Superior temporal gyrus (tissue), 1 donor: ENCODE measurements at regions not wholly inside any gene's neighbourhood (a gene's known extent, or its start where the extent isn't known, plus 50 kb on each side); places are given as distances from the start of the nearest gene placed in this dataset.

ENCODE experiments used
- DNase-seq: peaks from one replicate; pipeline ENCODE4 v3.0.0-alpha.2; 2016; ENCODE audit errors: extremely low spot score

DNA sequence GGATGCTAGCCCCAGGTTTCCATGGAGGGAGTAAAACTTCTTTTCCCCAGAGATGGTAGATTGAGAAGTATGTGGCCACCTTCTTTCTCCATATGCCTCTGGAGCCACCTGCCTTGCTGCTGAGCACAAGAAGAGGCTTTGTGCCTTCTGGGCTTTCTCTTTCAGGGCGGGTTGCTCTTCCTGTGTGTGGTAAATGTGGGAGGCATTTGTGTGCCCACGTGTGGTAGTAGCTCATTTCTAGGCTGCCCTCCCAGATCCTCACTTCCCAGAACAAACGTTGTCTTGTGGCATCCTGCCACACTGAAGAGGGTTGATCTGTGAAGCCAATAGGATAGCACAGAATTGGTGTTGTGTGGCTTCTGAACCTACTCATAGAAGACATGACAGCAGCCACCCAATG, 342.0 kb upstream of the PODXL start:
- no peak for DNase-seq

- no peak for DNase-seq
Observed at GRCh38 chr7:131897790-131898165, 341.4 kb upstream of the PODXL start.

DNA sequence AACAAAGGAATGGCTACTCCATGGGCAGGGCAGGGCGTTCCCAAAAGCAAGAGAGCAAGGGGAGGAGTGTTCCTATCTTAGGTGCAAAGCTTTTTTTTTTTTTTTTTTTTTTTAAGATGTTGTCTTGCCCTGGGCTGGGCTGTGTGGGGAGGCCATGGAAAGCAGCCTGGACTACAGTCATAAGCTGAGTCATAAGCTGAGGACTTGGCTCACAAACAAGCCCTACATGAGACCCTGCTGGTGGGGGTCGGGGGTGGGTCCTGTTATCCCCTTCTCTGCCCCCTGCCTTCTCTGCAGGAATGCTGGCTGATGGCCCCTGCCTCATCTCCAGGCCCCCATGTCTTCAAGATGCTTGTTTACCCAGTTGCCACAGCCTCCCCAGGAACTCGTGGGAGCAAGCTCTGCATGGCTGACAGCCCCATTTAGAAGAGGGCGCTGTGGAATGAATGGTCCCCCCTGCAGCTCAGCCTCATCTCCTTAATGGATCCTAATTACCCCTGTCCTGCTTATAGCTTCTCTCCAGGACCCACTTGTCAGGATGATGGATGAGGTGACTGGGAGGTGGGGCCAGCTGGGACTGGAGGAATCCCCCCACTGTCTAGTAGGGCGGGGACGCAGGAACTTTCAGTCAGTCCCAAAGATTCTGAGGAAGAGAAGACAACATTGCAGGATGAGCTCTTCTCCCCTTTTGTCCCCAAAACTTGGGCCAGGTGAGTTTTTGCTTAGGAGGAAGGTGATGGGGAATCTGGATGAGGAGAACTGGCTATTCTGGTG, 340.8 kb upstream of the PODXL start:
- DNase-seq, result no peak

DNA sequence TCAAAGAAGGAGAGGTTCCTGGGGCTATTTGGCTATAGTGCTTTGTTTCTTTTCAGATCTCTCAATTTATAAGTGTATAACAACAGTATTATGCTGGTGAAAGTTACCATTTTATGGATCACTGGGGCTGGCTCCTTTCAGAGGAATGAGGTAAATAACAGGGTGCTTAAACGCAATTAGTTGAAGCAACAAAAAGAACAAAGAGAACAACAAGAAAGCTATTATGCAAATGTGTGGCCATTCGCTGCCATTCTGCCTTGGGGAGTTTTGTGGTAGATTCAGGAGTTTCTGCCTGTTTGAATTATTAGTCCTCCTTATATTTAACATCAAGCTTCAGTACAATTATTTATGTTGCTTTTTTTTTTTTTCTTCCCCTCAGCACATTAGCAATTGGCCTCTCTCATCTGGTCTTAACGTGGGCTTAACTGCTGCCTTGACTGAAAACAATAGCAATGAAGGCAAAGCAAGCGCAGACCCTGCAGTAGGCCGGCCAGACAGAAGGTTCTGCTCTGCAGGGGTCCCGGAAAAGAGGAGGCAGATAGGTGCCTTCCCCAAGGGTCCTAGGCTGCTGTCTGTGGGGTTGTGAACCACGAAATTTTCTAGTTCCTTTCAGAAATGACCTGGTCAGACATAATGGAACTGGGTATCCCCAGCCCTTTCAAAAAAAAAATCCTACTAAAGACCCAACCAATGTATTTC, 339.9 kb upstream of the PODXL start:
- no peak for DNase-seq

DNA sequence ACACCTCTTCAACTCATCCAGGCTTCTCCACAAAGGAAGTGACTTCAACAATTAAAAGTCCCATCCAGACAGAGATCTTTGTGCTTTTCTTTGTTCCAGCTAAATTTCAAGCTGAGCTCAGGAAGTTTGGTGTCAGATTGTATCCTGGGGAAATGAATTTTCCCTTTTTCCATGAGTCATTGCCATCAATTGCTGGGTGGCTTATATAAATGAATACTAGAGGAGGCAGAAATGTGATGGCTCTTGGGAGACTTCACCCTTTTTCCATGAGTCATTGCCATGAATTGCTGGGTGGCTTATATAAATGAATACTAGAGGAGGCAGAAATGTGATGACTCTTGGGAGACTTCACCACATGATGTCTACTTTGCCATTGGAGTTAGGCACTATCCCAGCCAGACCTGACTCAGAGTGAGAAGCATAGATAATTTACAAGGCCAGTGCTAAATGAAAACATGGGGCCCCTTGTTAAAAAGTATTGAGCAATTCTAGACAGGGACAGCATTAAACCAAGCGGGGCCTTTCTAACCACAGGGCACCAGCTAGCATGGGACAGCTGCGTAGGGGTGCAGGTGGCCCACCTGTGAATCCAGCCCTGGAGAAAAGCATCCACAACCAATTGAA, 339.2 kb upstream of the PODXL start:
- peak; percentile 43 for DNase-seq

DNA sequence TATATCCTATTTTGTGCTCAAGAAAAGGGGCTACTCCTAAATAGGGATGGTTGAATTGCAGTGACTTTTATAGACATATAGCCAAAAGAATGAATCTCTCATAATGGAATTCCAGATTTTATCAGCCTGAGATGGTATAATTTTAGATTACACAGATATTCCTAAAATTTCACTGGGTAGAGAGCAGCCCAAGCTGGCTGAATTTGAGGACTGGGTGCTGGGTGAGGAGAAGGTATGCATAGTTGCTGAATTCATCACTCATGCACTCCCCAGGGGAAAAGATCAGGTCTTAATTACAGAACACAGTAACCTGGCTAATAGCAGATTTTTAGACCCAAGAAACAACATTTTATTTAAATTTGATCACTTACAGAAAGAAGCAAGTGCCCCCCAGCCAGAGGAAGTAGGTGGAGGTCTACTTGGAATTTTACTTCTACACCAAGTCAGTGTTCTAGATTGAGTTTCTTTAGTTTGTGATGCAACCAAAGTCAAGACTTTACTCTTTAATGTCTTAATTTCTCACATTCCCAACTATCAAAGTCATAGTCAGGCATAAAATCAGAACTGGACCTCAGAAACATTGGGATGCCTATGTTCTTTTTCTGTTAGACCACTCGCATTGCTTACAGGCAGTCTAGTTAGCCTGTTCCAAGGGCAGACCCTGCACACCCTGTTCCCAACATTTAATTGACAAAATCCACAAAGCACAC, 337.4 kb upstream of the PODXL start:
- DNase-seq, result no peak

DNA sequence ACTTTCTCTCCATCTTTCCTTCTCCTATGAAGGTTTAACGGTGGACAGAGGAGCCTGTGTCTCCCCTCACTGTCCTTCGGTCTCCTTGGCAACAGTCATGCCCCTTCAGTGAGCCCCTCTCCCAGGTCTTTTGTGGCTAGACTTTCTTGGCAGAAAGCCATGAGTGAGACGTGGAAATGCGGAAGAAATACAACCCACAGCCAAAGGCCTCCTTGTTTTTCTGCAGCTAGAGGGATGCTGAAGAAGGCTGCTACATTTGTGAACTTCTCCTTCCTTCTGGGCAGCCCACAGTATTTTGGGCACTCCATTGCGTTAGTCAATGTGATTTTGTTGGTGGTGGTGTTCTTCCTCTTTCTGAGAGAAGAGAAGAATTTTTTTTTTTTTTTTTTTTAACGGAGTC, 333.7 kb upstream of the PODXL start:
- no peak for DNase-seq

- DNase-seq, result no peak
Observed at GRCh38 chr7:131889572-131890150, 333.2 kb upstream of the PODXL start.

GRCh38 chr7:131883769-131884168, 327.3 kb upstream of the PODXL start:
- DNase-seq, result no peak

DNA sequence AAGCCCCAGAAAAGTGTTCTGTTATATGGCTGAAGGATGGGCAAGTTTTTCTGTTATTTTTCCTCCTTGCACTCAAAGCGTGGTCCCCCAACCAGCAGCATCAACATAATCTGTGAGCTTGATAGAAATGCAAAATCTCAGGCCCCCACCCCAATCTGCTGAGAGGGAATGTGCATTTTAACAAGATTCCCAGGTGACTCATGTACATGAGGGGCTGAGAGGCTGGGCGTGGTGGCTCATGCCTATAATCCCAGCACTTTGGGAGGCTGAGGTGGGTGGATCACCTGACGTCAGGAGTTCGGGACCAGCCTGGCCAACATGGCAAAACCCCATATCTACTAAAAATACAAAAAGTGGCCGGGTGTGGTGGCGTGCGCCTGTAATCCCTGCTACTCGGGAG, 326.8 kb upstream of the PODXL start:
- DNase-seq, result no peak

- DNase-seq, result no peak
Observed at GRCh38 chr7:131882321-131882720, 325.9 kb upstream of the PODXL start.

DNA sequence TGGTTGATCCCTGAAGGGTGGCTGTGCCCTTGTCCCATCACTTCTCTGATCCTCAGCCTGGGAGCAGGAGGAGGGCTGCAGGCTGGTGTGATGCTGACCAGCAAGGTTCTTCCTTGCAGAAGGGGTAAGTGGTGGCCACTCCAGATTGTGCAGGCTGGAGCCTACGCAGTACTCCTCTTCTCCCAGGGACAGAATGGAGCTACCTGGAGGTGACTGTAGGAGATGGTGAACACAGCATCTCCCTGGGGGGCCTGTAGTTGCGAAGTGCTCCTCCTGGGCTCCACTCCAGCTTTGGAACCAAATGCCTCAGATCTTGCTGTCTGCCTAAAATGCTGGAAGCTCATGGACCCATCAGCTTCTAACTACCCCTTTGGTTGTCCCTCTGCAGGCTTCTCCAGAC, 323.6 kb upstream of the PODXL start:
- no peak for DNase-seq

GRCh38 chr7:131879424-131879823, 323.0 kb upstream of the PODXL start:
- peak; percentile 30 for DNase-seq

DNA sequence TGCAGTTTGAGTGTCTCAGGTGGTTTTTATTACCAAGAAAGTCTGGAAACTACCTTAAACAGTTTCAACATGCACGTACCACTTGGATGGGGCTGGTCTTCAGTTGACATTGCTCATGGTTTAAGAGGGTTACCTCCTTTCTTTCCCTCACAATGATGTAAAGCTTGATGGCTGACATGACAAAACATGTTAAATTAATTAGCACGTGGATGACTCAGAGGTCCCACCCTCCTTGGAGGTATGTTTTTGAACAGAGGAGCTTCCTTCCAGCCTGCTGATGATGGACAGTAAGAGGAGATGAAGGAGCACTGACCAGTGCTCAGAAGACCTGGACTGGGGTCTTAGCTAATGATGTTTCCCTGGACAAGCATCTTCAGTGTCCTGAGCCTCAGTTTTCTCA, 322.3 kb upstream of the PODXL start:
- no peak for DNase-seq

GRCh38 chr7:131873581-131873980, 317.2 kb upstream of the PODXL start:
- DNase-seq, result no peak

GRCh38 chr7:131869986-131870385, 313.6 kb upstream of the PODXL start:
- no peak for DNase-seq

- DNase-seq, result no peak
Observed at GRCh38 chr7:131869169-131869844, 312.9 kb upstream of the PODXL start.

GRCh38 chr7:131867461-131867860, 311.0 kb upstream of the PODXL start:
- DNase-seq, result no peak

- DNase-seq, result no peak
Observed at GRCh38 chr7:131865911-131866310, 309.5 kb upstream of the PODXL start.

- DNase-seq, result no peak
Observed at GRCh38 chr7:131861620-131862346, 305.4 kb upstream of the PODXL start.
